ENCODE measurements at regions not wholly inside any gene's neighbourhood (a gene's known extent, or its start where the extent isn't known, plus 50 kb on each side); places are given as distances from the start of the nearest gene placed in this dataset.

DNA sequence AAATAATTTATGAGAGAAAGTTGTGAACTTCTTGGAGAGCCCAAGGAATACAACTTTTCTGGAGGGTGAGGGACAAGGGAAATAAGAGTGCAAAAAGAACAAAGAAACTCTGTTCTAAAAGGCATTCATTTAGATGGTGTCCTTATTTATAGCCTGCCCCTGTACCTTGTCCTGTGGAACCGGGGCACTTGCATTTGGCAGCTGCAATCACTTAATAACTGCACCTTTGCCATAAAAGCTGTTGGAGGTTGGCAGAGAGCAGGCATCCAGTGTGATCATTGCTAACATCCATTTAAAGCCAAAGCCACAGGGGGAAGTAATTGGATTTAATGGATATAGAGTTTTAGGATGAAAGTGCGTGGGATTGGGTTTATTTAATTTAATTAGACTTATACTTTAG lies 50.8 kb upstream of the SGK1 start:
- no peaks in the 10 kb centered on the region for H3K9me3 ChIP-seq (ENCODE audit: low read length)
- no peak overlapping the region for H3K4me3 Mint-ChIP-seq
- no peaks in the 10 kb centered on the region for H3K9me3 Mint-ChIP-seq
- H3K27ac ChIP-seq (ENCODE audit: low read depth, low read length), result no peak overlapping the region
- peaks cover 13% of the 10 kb centered on the region for H3K4me1 ChIP-seq (ENCODE audit: insufficient read depth, low read length)
- H3K36me3 ChIP-seq (ENCODE audit: insufficient read depth, low read length), result no peaks in the 10 kb centered on the region
- H3K4me1 Mint-ChIP-seq, result peaks cover 5 to 18% (median 17%) of the 10 kb centered on the region in 3 donors
- no peak for DNase-seq
- ChIA-PET CTCF (no interaction called here), POLR2A (no interaction called here)
- no peaks in the 10 kb centered on the region for H3K27me3 ChIP-seq (ENCODE audit: insufficient read depth, low read length, poor library complexity, severe bottlenecking)
- peaks cover 0 to 2% of the 10 kb centered on the region in 2 donors for H3K27me3 Mint-ChIP-seq
- H3K4me3 ChIP-seq (ENCODE audit: low read length), result no peak overlapping the region
- H3K36me3 Mint-ChIP-seq, result no peaks in the 10 kb centered on the region
- H3K27ac Mint-ChIP-seq, result no peak overlapping the region
